Suppressor macrophage treated with lipopolysaccharide for 1 hour (primary cell): ENCODE measurements at regions not wholly inside any gene's neighbourhood (a gene's known extent, or its start where the extent isn't known, plus 50 kb on each side); places are given as distances from the start of the nearest gene placed in this dataset.

Experiments used
- DNase-seq, 3 donors: peaks; one replicate each; pipeline ENCODE4 v3.0.0-alpha.2; 2020 to 2022

DNA sequence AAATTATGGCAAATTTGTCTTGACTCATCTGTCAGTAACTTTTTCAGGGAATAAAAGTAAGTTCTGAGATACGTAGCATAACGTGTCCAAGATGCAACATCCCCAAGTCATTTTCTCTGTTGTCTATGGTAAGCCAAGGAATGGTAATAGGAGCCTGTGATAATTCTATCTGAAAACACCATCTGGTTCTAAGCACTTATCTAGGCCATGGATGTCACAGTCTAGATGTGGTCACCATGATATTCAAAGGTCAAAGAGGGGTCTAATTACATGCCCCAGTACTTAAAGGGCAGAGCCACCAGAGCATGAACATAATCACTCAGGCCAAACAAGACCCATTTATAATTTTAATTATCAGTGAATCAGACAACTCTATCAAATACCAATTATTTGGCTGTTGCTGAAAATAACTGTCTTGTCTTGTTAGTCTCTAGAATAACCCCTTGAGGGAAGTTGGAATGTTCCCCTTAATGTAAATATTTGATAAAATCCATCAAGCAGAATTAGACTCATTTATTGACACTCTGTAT is 225.1 kb upstream of the MPPED2 start:
- no peak for DNase-seq

DNA sequence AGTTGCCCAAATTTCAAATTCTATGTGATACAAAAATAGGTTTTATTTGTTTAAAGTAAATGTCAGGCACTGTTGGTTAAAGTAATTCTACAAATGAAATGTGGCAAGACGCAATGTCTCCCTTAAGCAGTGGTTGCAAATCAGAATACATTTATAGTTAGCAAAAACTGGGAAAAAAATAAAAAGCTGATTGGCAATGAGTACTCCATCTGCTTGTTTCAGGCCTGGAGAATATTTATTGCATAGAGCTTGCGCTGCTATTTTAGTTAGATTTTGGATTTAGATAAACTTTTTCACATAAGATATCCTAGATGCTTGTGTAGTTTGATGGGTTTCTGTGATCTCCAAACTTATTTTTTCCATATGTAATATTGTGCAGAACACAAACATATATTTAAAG is 224.0 kb upstream of the MPPED2 start:
- no peak for DNase-seq

DNA sequence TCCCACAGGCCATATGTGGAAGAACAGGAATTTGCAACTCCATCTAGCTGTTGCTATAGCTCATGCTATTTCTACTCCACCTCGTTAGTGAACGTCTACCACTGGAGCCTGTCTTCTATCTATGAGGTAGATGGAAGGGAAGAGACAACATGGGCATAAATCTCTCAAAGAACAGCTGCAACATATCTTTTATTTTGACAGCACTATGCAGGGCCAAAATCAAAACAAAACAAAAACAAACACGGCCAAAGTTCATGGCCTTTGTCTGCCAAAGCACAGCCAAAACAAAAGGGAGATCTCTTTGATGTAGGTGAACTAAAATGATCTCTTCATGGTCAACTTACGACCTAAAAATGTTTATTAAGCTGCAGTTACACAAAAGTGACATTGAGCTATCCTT is 215.2 kb upstream of the MPPED2 start:
- no peak for DNase-seq

DNA sequence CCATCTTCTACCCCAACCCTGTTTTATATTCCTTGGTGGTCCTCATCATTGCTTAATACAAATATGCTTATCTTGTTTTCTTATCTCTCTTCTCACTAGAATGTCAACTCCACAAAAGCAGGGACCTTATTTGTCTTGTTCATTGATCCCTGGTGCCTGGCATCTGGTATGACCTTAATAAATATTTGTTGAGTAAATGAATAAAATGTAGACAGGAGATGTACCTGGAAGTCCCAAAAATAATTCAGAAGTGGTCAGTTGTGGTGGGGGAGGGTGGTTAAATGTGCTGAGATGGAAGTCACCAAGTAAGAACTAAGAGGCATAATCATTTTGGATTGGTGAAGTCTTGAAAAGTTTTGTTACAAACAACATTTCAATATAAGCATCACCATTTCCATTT is 214.8 kb upstream of the MPPED2 start:
- no peak for DNase-seq

DNA sequence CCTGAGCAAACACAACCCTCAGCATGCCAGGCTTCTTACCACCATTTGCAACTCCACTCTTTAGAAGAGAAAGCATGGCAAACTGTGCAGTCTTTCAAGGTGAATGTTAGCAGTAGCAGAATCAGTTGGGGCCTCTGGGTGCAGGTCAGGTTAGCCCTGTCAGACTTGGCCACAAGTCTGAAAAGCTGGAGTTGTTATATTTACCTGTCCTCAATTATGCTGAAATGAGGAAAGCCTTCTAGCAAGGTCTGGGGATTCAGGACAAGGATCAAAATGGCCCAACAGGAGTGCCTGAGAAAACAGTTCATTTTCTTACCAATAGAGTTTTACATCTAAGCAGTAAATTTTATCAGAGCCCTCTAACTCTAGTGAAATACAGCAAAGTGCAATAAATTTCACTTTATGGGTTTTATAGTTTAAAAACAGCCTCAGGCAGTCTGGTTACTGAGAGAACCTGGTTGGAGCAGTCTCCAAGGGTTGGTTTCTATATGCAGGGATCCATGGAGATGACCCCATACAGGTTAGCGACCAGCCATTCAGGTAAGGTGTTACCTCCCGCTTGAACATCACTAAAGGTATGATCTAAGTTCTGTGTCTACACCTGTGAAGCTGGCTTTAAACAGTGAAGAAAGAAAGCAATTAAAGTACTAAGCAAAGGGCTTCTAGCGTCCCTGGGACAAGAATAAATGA is 212.5 kb upstream of the MPPED2 start:
- DNase-seq: no peak

DNA sequence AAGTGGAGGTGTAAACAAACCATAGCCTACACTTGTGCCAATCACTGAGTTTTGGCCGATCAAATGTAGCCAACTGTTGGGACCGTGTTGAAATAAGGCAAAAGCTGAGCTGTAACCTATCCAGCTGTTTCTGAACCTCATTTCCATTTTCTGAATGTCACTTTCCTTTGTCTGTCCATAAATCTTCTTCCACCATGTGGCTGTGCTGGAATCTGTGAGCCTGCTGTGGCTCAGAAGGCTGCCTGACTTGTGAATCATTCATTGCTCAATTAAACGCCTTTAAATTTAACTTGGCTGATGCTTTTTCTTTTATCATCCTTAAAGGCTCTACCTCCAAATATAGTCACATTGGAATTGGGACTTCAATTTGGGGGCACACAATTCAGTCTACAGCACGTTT is 203.1 kb upstream of the MPPED2 start:
- DNase-seq: no peak

DNA sequence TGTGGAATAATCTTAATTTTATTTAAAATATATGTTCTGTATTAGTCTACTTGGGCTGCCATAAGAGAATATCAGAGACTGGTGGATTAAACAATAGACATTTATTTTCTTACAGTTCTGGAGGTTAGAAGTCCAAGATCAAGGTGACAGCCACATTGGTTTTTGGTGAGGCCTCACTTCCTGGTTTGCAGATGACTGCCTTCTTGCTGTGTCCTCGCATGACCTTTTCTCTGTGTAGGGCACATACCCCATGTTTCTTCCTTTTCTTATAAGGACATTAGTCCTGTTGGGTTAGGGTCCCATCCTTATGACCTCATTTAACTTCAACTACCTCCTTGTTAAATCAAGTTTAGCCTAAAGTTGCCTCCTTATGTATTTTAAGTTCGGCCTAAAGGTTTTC is 202.7 kb upstream of the MPPED2 start:
- no peak for DNase-seq

DNA sequence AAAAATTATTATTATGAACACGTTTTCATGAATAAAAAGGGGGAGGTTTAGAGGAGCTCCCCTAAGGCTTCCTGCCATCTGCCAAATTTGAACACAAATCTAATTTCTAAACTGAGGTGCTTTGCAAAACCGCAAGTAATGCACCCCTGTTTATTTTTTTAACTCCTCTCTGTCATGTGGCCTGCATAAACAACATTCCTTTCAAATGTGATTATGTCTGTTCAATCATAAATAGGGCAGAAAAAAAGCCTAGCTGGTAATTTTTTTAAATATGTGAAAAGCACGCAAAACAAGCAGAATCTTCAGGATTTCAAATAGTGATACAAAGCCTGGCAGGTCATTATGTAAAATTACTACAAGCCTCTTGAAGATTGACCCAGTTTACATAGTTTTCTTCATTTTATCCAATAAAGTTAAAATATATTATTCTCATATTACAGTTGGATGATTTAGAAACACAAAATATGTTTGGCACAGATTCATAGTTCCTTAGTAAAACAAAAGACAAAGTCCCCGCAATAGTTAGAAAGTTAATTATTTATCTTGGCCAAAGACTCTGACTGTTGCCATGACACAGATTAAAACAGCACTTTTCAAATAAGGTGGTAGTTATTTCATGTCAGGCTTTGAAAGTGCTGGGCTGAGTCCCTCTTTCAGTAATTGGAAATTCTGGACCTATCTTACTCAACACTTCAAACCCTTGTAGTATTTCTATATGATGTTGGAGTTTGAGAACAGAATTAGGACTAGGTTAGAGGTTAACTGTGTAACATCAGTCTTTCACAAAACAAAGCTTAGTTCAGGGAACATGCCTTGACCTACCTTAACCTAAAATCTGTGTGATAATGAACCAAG is 200.3 kb upstream of the MPPED2 start:
- no peak for DNase-seq

DNA sequence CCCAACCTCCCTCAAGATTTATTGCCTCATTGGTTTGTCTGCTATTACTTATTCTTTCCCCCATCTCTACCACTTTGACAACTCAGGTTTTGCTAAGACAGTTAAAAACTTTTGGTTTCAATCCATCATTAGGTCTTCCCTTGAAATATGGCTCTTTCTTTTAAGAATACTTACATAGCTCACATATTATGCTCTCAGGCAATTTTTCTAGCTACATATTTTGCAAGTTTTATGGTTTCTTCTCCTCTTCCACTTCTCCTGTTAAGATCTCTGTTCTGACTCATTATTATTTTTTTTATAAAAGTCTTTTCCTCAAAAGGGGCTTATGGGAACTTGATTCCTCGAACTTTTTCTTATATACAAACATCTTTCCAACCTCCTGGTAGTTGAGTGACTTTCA is 192.4 kb upstream of the MPPED2 start:
- no peak for DNase-seq

DNA sequence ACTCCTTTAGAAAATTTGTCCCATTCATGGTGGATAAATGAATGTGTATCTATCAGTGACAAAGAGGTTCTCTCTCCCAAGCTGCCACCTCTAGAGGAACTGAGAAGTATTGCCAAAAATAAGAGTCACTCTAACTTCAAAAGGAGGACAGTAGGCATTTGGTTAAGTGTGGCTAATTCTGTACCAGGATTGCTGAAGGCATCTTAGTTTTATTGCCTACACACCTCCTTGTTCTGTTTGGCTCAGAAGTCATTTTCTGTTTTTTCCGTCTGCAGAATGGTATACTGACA is 189.0 kb upstream of the MPPED2 start:
- no peak for DNase-seq

DNA sequence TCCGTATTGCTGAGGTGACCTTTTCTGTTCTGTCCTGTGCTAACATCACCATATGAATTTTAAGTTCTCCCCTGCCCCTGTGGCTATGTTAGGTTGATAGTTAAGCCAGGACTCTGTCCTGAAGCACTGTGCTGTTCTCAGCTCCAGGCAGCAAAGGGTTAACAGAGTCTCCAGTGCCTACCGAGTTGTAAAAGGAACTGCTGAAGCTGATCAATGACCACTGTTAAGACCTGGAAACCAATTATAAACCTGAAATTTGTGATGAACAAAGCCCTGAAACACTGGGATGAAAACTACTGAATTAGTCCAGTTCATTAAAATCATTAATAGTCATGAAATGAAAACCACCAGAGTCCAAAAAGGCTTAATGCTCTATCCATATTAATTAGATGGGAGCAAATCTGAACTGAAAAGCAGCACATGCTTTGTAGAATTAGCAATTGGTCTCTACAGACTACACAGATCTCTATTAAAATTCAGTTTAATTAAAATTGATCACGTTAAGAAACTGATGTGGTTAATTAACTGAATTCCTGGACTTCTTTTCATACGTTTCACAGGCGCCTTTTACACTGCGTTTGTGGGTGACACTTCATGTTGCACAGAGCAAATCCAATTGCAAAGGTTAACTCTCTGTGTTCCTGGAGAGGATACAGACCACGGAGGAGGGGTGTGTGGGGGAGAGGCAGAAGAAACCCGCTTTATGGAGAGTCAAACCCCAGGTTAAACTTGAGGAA is 188.5 kb upstream of the MPPED2 start:
- no peak for DNase-seq

DNA sequence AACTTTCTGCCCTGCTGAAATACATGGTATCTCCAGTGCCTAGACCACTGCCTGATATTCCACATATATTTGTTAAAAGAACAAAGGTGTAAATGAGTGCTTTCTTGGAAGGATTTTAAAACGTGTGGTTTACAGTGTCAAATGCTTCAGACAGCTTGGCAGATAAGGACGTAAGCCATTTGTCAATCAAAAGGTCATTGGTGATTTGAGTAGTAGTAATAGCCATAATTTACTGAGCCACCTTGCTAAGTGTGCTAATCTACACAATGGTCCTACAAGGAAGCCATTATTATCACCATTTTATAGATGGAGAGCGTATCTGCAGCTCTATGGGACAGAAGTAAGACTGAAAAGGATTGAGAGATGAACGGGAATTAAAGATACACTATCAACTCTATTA is 186.8 kb upstream of the MPPED2 start:
- DNase-seq: no peak

DNA sequence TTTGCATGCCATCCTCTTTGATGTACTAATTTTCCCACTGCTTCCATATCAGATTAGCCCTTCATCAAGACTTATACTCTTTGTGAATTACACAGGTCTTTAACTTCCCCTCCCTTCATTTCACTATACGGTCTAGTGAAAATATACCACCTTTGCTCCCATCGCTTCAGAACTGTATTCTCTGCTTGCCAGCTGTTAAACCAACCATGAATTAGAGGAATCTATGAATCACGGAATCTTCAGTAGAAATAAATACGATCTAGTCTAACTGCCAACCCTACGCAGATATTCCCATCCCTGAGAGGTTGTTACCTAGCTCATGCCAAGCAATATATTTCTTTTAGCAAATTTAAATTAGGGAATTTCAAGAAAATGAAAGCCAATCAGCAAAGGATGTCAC is 177.8 kb upstream of the MPPED2 start:
- DNase-seq: no peak

DNA sequence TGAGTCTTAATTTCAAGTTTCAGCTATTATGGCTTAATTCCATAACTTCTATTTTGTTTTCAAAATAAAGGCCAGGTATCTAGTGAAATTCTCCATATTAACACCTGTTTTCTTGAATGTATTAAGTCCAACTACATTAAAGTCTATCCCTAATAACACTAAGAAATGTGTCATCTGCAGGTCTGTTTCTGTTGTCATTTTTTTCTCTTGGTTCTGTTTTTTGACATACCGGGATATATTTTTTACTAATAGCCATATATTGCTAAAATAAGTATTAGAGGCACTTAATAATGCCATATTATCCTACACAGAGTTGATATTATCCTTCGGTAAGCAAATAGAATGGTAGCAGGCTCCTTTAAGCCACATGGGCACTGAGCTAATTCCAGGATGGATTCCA is 176.0 kb upstream of the MPPED2 start:
- DNase-seq: no peak

DNA sequence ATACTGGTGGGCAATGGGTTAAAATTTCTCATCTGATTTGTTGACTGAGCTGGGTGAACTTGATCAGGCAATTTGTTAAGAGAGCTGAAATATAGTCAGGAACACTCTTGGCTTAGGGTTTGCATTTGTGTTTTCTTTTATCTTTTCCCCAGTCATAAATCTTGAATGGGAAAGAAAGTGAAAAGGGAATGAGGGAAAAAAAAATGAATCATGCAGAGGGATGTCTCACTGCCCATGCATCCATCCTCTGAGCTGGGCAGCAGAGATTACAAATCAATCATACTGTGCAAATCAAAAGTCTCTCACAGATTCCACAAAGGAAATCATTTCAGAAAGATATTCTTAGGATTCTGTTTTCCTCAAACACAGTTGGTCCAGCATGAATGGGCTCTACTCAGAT is 174.2 kb upstream of the MPPED2 start:
- no peak for DNase-seq

DNA sequence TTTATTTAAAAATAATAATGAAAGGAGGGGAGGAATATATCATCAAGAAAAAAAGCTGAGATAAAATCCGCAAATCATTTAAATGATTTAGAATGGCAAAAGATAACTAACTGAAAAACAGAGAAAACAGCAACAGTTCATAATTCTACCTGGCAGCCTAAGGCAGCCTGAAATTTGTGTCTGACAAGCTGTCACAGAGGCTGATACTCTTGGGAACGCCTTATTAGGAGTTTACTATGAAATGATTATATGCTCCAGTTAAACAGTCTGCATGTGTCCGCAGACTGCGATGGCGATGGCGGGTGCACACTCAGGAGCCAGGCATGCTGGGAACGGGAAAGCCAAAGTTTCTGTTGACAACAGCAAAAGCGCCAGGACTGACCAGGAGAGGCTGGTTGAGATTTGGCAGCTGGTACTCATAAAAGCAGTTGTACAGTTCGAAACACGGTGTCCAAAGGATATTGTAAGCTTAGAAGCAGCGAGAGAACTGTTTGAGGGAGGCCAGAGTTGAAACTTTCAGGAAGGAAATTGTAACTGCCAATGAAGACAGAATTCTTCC is 172.9 kb upstream of the MPPED2 start:
- DNase-seq: no peak

DNA sequence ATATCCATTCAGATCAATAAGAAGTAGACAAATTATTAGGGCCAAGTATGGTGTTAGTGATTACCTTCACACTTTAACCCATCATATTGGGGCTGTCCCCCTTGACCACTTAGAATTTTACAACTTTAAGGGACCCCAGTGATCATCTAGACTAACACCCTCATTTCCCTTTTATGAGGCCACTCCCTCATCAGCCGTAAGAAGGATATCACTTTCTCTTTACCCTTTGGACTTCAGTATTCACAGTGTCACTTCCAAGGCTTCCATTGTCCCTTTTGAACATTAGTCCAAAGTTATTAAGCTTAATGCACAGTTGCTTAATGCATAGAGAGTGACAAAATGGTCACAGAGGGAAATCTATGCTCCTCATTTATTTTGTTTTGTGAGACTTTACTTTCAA is 172.4 kb upstream of the MPPED2 start:
- DNase-seq: no peak

DNA sequence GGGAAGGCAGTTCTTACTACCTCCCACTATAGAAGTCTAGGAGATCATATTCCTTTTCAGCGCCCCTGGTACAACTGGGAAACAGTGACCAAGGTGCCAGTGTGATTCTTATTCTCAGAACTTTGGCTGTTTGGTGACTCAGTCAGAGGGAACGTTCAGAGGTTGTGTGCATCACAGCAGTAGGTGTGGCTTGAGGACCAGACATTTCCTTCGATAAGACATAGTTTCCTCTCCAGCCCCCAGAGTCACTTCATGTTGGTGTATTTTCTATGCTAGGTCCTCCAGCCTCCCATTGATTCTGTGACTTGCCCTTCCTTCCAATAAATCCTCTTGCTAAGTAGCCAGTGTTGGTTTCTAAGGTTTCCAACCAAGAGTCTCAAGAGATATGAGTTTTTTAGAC is 171.9 kb upstream of the MPPED2 start:
- DNase-seq: no peak

DNA sequence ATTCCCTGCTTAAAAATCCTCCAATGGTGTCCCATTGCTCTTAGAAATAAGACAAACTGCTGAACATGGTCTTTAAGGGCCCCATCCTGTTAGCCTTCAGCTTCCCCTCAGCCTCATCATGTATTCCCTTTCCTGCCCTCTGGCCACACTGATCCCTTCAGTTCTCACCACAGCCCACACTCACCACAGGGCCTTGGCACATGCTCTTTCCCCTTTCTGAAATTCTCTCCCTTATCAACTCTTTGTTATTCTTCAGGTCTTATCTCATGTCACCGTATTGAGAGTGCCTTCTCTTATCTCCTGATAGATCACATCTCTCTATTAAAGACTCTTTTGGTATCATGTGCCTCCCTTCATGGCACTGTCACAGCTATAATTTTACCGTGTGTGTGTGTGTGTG is 167.8 kb upstream of the MPPED2 start:
- DNase-seq: no peak

DNA sequence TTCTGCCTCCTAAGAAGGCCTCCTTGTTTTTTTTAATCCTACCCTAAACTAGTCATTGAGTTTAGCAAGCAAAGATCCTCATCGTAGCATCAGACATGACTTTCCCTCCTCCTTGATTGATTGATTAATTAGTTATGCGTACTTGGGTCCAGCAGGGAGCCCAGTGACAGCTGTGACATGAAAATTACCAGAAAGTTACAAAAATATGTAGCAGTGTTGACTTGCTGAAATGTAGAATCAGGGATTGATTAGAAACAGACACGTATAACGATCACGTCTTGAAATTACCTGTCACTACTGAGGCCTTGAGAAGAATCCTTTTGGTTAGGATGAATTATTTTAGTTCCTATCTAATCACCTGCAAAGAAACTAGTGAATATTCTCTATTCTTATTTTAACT is 167.4 kb upstream of the MPPED2 start:
- DNase-seq: no peak

DNA sequence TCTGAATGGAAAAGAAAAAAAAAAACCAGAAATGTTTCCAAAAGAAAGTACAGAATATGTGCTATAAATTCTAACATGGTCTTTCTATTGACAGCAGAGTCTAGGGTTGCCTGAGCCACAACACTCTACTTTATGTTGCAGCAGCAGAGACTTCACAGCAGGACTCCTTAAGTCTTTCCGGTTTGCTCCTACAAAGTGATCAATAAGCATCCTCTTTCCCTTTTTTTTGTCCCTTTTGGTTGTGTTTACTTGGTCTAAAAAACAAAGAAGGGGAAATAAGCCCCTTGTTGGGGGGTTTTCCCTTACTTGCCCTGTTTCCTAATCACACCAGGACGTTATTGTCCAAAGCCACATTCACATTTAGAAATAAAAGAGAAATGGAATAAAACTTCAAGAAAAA is 163.1 kb upstream of the MPPED2 start:
- no peak for DNase-seq

DNA sequence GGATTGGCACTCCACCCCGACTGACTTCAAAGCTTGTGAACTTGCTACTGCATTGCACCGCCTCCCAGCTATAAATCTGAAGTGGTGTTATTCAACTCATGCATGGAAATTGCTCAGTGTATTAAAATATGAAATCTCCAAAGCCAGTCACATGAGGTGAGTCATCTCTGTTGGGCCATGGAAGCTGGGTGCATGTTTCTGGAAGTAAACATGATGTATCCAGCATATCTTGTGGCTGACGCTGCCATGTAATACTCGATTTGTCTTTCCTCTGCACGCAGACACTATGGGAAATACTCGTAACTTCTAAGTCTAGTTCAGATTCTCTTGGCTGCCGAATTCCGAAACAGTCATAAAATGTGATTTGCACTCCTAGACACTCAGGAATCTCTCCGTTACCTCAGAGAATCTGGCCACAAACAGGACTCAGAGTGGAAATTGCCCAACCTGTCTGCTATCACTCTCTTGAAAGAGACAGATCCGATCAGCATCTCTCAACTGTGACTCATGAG is 154.9 kb upstream of the MPPED2 start:
- DNase-seq: no peak

DNA sequence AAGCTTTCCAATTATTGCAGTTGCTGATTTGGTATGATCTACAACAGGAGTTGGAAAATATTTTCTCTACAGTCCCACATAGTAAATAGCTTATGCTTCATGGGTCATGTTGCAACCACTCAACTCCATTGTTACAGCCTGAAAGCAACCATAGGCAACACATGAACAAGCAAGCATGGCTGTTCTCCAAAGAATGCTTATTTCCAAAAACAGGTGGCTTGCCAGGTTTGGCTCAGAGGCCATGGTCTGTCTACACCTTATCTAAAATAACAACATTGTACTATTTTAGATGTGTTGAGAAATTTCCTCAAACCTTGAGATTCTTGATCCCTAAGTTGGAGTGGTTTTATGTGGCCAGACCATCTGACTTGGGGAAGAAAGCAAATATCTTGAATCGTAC is 153.9 kb upstream of the MPPED2 start:
- DNase-seq: no peak
